ENCODE measurements at regions not wholly inside any gene's neighbourhood (a gene's known extent, or its start where the extent isn't known, plus 50 kb on each side); places are given as distances from the start of the nearest gene placed in this dataset.
"Not testable (repeated sequence)": the region's sequence is repeated elsewhere in the genome, so short reads cannot be mapped to it uniquely, and the experiment has no call there.

- H3K23ac ChIP-seq (ENCODE audit: low read depth, low read length, poor library complexity); H3K36me3 ChIP-seq (replicated peaks in 1 of 2; ENCODE audit: control insufficient read depth in 2 of 2, insufficient read depth in 2 of 2, low read length in 2 of 2); H4K91ac ChIP-seq (ENCODE audit: low read depth, low read length, poor library complexity); H2BK5ac ChIP-seq (ENCODE audit: low read length); H2BK120ac ChIP-seq (ENCODE audit: low read depth, low read length); H3K18ac ChIP-seq (ENCODE audit: low read length); H3K27me3 ChIP-seq (ENCODE audit: control insufficient read depth in 3 of 3, insufficient read depth in 3 of 3, low read depth in 1 of 3, low read length in 3 of 3); H3K79me1 ChIP-seq (ENCODE audit: low read depth, low read length); H3K4me1 ChIP-seq (ENCODE audit: control insufficient read depth in 2 of 2, insufficient read depth in 1 of 2, low read depth in 1 of 2, low read length in 2 of 2); H2BK12ac ChIP-seq (ENCODE audit: low read length); H3K9ac ChIP-seq (ENCODE audit: low read depth, low read length, poor library complexity); H3K4ac ChIP-seq (ENCODE audit: low read length); H2BK15ac ChIP-seq (ENCODE audit: low read length); H3K4me3 ChIP-seq (ENCODE audit: low read length in 2 of 2); H3K14ac ChIP-seq (ENCODE audit: low read length); DNase-seq (ENCODE audit: low spot score); H3K27ac ChIP-seq (replicated peaks; ENCODE audit: low read length); H2AK5ac ChIP-seq (ENCODE audit: low read depth, low read length); H2AFZ ChIP-seq (ENCODE audit: low read length); H3K9me3 ChIP-seq (replicated peaks in 1 of 2; ENCODE audit: control insufficient read depth in 2 of 2, insufficient read depth in 1 of 2, low read depth in 1 of 2, low read length in 2 of 2); H4K8ac ChIP-seq (ENCODE audit: low read depth, low read length): not testable (repeated sequence)
- no CpG with 5 or more reads among the region's 60 CpGs for WGBS, 2 donors (ENCODE audit: extremely low coverage in 2 of 2, insufficient read length in 2 of 2, insufficient replicate concordance in 1 of 2)
- peak overlapping the region; percentile 11 for H3K4me2 ChIP-seq (ENCODE audit: insufficient read depth, low read length, poor library complexity, severe bottlenecking)
These were observed 3061.8 kb upstream of the TEKT4 start for GRCh38 chr2:91809391-91809790.

GRCh38 chr2:91839904-91840868 is 3031.0 kb upstream of the TEKT4 start:
- no peaks in the 10 kb centered on the region for H3K9me3 ChIP-seq (replicated peaks in 1 of 2; ENCODE audit: control insufficient read depth in 2 of 2, insufficient read depth in 1 of 2, low read depth in 1 of 2, low read length in 2 of 2)

GRCh38 chr2:91842264-91842663 is 3029.0 kb upstream of the TEKT4 start:
- H4K91ac ChIP-seq (ENCODE audit: low read depth, low read length, poor library complexity); H3K14ac ChIP-seq (ENCODE audit: low read length); H3K27ac ChIP-seq (replicated peaks; ENCODE audit: low read length); H3K9me3 ChIP-seq (replicated peaks in 1 of 2; ENCODE audit: control insufficient read depth in 2 of 2, insufficient read depth in 1 of 2, low read depth in 1 of 2, low read length in 2 of 2); H3K4me3 ChIP-seq (ENCODE audit: low read length in 2 of 2); H3K18ac ChIP-seq (ENCODE audit: low read length); H2AK5ac ChIP-seq (ENCODE audit: low read depth, low read length); H2BK15ac ChIP-seq (ENCODE audit: low read length); H2BK5ac ChIP-seq (ENCODE audit: low read length); H3K23ac ChIP-seq (ENCODE audit: low read depth, low read length, poor library complexity); H2AFZ ChIP-seq (ENCODE audit: low read length); H3K27me3 ChIP-seq (ENCODE audit: control insufficient read depth in 3 of 3, insufficient read depth in 3 of 3, low read depth in 1 of 3, low read length in 3 of 3); H3K9ac ChIP-seq (ENCODE audit: low read depth, low read length, poor library complexity); DNase-seq (ENCODE audit: low spot score); H3K79me1 ChIP-seq (ENCODE audit: low read depth, low read length); H3K4ac ChIP-seq (ENCODE audit: low read length); H2BK120ac ChIP-seq (ENCODE audit: low read depth, low read length); H4K8ac ChIP-seq (ENCODE audit: low read depth, low read length); H3K4me2 ChIP-seq (ENCODE audit: insufficient read depth, low read length, poor library complexity, severe bottlenecking); H2BK12ac ChIP-seq (ENCODE audit: low read length); H3K4me1 ChIP-seq (ENCODE audit: control insufficient read depth in 2 of 2, insufficient read depth in 1 of 2, low read depth in 1 of 2, low read length in 2 of 2); H3K36me3 ChIP-seq (replicated peaks in 1 of 2; ENCODE audit: control insufficient read depth in 2 of 2, insufficient read depth in 2 of 2, low read length in 2 of 2): not testable (repeated sequence)
- WGBS, 2 donors (ENCODE audit: extremely low coverage in 2 of 2, insufficient read length in 2 of 2, insufficient replicate concordance in 1 of 2): no CpG with 5 or more reads among the region's 12 CpGs

More at GRCh38 chr2:91839904-91840868, 3031.0 kb upstream of the TEKT4 start:
- H2BK15ac ChIP-seq (ENCODE audit: low read length): no peak overlapping the region
- H2BK12ac ChIP-seq (ENCODE audit: low read length): no peak overlapping the region
- H2BK120ac ChIP-seq (ENCODE audit: low read depth, low read length): no peak overlapping the region
- no peak overlapping the region for H3K4me2 ChIP-seq (ENCODE audit: insufficient read depth, low read length, poor library complexity, severe bottlenecking)
- H3K4me1 ChIP-seq (ENCODE audit: control insufficient read depth in 2 of 2, insufficient read depth in 1 of 2, low read depth in 1 of 2, low read length in 2 of 2): no peaks in the 10 kb centered on the region
- H2AFZ ChIP-seq (ENCODE audit: low read length): no peak overlapping the region
- H3K79me1 ChIP-seq (ENCODE audit: low read depth, low read length): peaks cover 3% of the 10 kb centered on the region
- H3K9ac ChIP-seq (ENCODE audit: low read depth, low read length, poor library complexity): no peak overlapping the region
- H3K23ac ChIP-seq (ENCODE audit: low read depth, low read length, poor library complexity): no peak overlapping the region
- H3K4ac ChIP-seq (ENCODE audit: low read length): no peak overlapping the region
- H4K91ac ChIP-seq (ENCODE audit: low read depth, low read length, poor library complexity): no peak overlapping the region
- H3K4me3 ChIP-seq (ENCODE audit: low read length in 2 of 2): no peak overlapping the region
- H4K8ac ChIP-seq (ENCODE audit: low read depth, low read length): no peak overlapping the region
- no peak for DNase-seq (ENCODE audit: low spot score)
- H2BK5ac ChIP-seq (ENCODE audit: low read length): no peak overlapping the region
- H2AK5ac ChIP-seq (ENCODE audit: low read depth, low read length): no peak overlapping the region
- whole genome bisulfite sequencing, 2 donors (ENCODE audit: extremely low coverage in 2 of 2, insufficient read length in 2 of 2, insufficient replicate concordance in 1 of 2): no CpG with 5 or more reads among the region's 62 CpGs
- H3K27me3 ChIP-seq (ENCODE audit: control insufficient read depth in 3 of 3, insufficient read depth in 3 of 3, low read depth in 1 of 3, low read length in 3 of 3): no peaks in the 10 kb centered on the region
- H3K14ac ChIP-seq (ENCODE audit: low read length): no peak overlapping the region
- H3K27ac ChIP-seq (replicated peaks; ENCODE audit: low read length): no peak overlapping the region
- no peak overlapping the region for H3K18ac ChIP-seq (ENCODE audit: low read length)
- H3K36me3 ChIP-seq (replicated peaks in 1 of 2; ENCODE audit: control insufficient read depth in 2 of 2, insufficient read depth in 2 of 2, low read length in 2 of 2): no peaks in the 10 kb centered on the region

- not testable (repeated sequence) for H3K4me3 ChIP-seq (ENCODE audit: low read length in 2 of 2); H2BK5ac ChIP-seq (ENCODE audit: low read length); H2AK5ac ChIP-seq (ENCODE audit: low read depth, low read length); H2AFZ ChIP-seq (ENCODE audit: low read length); H3K27me3 ChIP-seq (ENCODE audit: control insufficient read depth in 3 of 3, insufficient read depth in 3 of 3, low read depth in 1 of 3, low read length in 3 of 3); H4K8ac ChIP-seq (ENCODE audit: low read depth, low read length); H2BK15ac ChIP-seq (ENCODE audit: low read length); H3K18ac ChIP-seq (ENCODE audit: low read length); H3K36me3 ChIP-seq (replicated peaks in 1 of 2; ENCODE audit: control insufficient read depth in 2 of 2, insufficient read depth in 2 of 2, low read length in 2 of 2); H2BK120ac ChIP-seq (ENCODE audit: low read depth, low read length); DNase-seq (ENCODE audit: low spot score); H3K4me2 ChIP-seq (ENCODE audit: insufficient read depth, low read length, poor library complexity, severe bottlenecking); H3K4me1 ChIP-seq (ENCODE audit: control insufficient read depth in 2 of 2, insufficient read depth in 1 of 2, low read depth in 1 of 2, low read length in 2 of 2); H3K27ac ChIP-seq (replicated peaks; ENCODE audit: low read length); H3K14ac ChIP-seq (ENCODE audit: low read length); H3K9me3 ChIP-seq (replicated peaks in 1 of 2; ENCODE audit: control insufficient read depth in 2 of 2, insufficient read depth in 1 of 2, low read depth in 1 of 2, low read length in 2 of 2); H2BK12ac ChIP-seq (ENCODE audit: low read length); H3K9ac ChIP-seq (ENCODE audit: low read depth, low read length, poor library complexity); H3K4ac ChIP-seq (ENCODE audit: low read length); H4K91ac ChIP-seq (ENCODE audit: low read depth, low read length, poor library complexity); H3K23ac ChIP-seq (ENCODE audit: low read depth, low read length, poor library complexity); H3K79me1 ChIP-seq (ENCODE audit: low read depth, low read length)
- no CpG with 5 or more reads among the region's 14 CpGs for WGBS, 2 donors (ENCODE audit: extremely low coverage in 2 of 2, insufficient read length in 2 of 2, insufficient replicate concordance in 1 of 2)
These were observed 3028.3 kb upstream of the TEKT4 start for GRCh38 chr2:91842913-91843312.

Data from neuronal stem cell (in vitro differentiated cells).